Stimulated activated CD8-positive, alpha-beta memory T cell treated with anti-CD3 and anti-CD28 coated beads, Interleukin-2, amount 100 ng/mL, for 48 hours (primary cell): ENCODE measurements at regions not wholly inside any gene's neighbourhood (a gene's known extent, or its start where the extent isn't known, plus 50 kb on each side); places are given as distances from the start of the nearest gene placed in this dataset.
A peak's percentile ranks its signal among the peaks of the same experiment; 100 is the strongest.

ENCODE experiments used
- DNase-seq, 2 donors: peaks; one replicate each; pipeline ENCODE4 v3.0.0-alpha.2; 2020; ENCODE audit warnings: low read depth in 2 of 2

GRCh38 chr15:70473581-70474370 is 289.6 kb downstream of the UACA start:
- no peak for DNase-seq

GRCh38 chr15:70471517-70471916 is 291.8 kb downstream of the UACA start:
- no peak for DNase-seq

GRCh38 chr15:70470556-70471191 is 292.7 kb downstream of the UACA start:
- no peak for DNase-seq

- DNase-seq: no peak
Observed at GRCh38 chr15:70469651-70470555, 293.5 kb downstream of the UACA start.

GRCh38 chr15:70469182-70469581 is 294.2 kb downstream of the UACA start:
- DNase-seq: no peak

- no peak for DNase-seq
Observed at GRCh38 chr15:70466895-70467529, 296.3 kb downstream of the UACA start.

- no peak for DNase-seq
Observed at GRCh38 chr15:70466305-70466704, 297.1 kb downstream of the UACA start.

GRCh38 chr15:70465812-70466211 is 297.5 kb downstream of the UACA start:
- DNase-seq: no peak

- no peak for DNase-seq
Observed at GRCh38 chr15:70463453-70463834, 299.9 kb downstream of the UACA start.

- no peak for DNase-seq
Observed at GRCh38 chr15:70461992-70462391, 301.4 kb downstream of the UACA start.

GRCh38 chr15:70461017-70461416 is 302.3 kb downstream of the UACA start:
- no peak for DNase-seq

- no peak for DNase-seq
Observed at GRCh38 chr15:70459312-70459711, 304.0 kb downstream of the UACA start.

GRCh38 chr15:70453766-70454165 is 309.6 kb downstream of the UACA start:
- no peak for DNase-seq

- DNase-seq: no peak
Observed at GRCh38 chr15:70453238-70453637, 310.1 kb downstream of the UACA start.

GRCh38 chr15:70451821-70452653 is 311.3 kb downstream of the UACA start:
- no peak for DNase-seq

- no peak for DNase-seq
Observed at GRCh38 chr15:70450142-70450443, 313.3 kb downstream of the UACA start.

- DNase-seq: no peak
Observed at GRCh38 chr15:70449311-70450141, 313.8 kb downstream of the UACA start.

GRCh38 chr15:70447928-70448698 is 315.2 kb downstream of the UACA start:
- DNase-seq: peak; percentile 21 to 23

- DNase-seq: no peak
Observed at GRCh38 chr15:70447521-70447920, 315.8 kb downstream of the UACA start.

GRCh38 chr15:70447081-70447480 is 316.3 kb downstream of the UACA start:
- no peak for DNase-seq
